Cardiac fibroblast (primary cell): ENCODE measurements at regions not wholly inside any gene's neighbourhood (a gene's known extent, or its start where the extent isn't known, plus 50 kb on each side); places are given as distances from the start of the nearest gene placed in this dataset.

ENCODE experiments used
- DNase-seq, 2 donors: peaks; one replicate each; pipeline versions ENCODE4 v3.0.0 to v3.0.0-alpha.2; 2010; ENCODE audit warnings: low read depth in 2 of 2
- H3K4me3 ChIP-seq, 2 donors: replicated peaks in 1 of 2; 1 replicate in 1 of 2; 2 replicates in 1 of 2; pipeline ENCODE4 v1.5.1; 2011; ENCODE audit warnings: low read depth in 2 of 2, low read length in 2 of 2, mild to moderate bottlenecking in 2 of 2, moderate library complexity in 1 of 2
- TF ChIP-seq, protein P1 (sequence below): IDR thresholded peaks from one replicate; pipeline ENCODE4 v1.5.1; 2011; ENCODE audit warnings: low read depth, mild to moderate bottlenecking, low read length, inconsistent platforms

GRCh38 chr18:78891185-78891762, 88.3 kb upstream of the SALL3 start:
- H3K4me3 ChIP-seq: no peak overlapping the region
- DNase-seq: no peak
- TF ChIP-seq, protein P1, sequence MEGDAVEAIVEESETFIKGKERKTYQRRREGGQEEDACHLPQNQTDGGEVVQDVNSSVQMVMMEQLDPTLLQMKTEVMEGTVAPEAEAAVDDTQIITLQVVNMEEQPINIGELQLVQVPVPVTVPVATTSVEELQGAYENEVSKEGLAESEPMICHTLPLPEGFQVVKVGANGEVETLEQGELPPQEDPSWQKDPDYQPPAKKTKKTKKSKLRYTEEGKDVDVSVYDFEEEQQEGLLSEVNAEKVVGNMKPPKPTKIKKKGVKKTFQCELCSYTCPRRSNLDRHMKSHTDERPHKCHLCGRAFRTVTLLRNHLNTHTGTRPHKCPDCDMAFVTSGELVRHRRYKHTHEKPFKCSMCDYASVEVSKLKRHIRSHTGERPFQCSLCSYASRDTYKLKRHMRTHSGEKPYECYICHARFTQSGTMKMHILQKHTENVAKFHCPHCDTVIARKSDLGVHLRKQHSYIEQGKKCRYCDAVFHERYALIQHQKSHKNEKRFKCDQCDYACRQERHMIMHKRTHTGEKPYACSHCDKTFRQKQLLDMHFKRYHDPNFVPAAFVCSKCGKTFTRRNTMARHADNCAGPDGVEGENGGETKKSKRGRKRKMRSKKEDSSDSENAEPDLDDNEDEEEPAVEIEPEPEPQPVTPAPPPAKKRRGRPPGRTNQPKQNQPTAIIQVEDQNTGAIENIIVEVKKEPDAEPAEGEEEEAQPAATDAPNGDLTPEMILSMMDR: no peak

GRCh38 chr18:78892177-78892576, 87.4 kb upstream of the SALL3 start:
- no peak for DNase-seq
- H3K4me3 ChIP-seq: no peak overlapping the region
- TF ChIP-seq, protein P1: no peak

DNA sequence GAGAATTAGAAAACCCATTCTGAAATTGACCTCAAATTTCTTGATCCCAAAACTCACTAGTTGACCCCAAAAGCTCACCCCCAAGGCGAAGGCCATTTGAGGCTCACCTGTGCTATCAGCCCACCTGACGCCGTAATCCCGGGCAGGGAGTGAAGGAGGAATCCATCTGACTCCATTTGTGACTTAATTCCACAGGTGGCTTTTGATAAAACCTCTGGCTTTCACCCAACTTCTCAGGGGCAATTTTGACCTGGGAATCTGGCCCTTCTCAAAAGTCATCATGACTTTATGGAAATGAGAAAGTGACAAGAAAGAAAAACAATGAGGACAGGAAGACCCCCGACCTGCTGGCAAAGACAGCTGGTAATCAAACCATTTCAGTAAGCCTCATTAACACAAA, 86.9 kb upstream of the SALL3 start:
- H3K4me3 ChIP-seq: no peak overlapping the region
- no peak for DNase-seq
- TF ChIP-seq, protein P1: no peak

GRCh38 chr18:78893281-78894032, 86.2 kb upstream of the SALL3 start:
- DNase-seq: no peak
- TF ChIP-seq, protein P1: no peak
- no peak overlapping the region for H3K4me3 ChIP-seq

GRCh38 chr18:78894033-78894305, 85.6 kb upstream of the SALL3 start:
- TF ChIP-seq, protein P1: no peak

DNA sequence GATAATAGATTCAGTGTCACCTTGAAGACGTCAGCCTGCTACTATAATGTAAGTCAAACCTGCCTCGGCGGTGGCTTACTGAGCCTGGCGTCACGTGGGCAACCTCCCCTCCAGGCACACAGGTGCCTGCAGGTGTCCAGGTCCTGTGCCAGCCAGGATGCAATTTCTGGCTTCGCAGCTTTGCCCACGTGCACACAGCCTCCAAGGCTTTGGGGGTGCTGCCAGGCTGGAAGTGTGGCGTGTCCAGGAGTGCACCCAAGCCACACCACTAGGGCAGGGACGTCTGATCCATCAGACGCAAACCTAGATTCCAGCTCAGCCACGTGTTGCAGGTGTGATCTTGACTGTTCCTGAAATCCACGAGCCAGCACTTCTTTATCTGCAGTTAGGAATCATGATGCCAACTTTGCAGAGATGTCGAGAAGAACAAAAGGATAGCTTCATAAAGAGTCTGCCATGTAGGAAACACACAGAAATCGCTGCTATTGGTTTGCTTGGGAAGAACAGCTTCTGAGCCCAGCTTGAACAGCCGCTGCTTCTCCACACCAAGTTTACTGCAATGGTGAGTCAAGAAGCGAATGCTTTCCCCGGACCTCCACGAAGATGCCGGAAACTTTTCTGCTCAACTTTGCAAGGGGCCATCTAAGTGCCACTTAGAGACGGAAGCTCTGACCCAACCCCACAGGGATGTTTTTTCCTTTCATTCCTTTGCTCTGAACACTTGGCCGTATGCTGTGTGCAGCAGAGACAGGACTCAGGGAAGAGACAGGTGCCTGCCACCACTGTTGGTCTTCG, 84.2 kb upstream of the SALL3 start:
- DNase-seq: no peak
- no peak overlapping the region for H3K4me3 ChIP-seq

More at GRCh38 chr18:78894033-78894305, 85.6 kb upstream of the SALL3 start:
- H3K4me3 ChIP-seq: no peak overlapping the region
- DNase-seq: no peak

More for the DNA sequence above, 84.2 kb upstream of the SALL3 start:
- TF ChIP-seq, protein P1: no peak
